SJSA1 (cell line): ENCODE measurements at regions not wholly inside any gene's neighbourhood (a gene's known extent, or its start where the extent isn't known, plus 50 kb on each side); places are given as distances from the start of the nearest gene placed in this dataset.

ENCODE experiments used
- DNase-seq, 2 experiments: peaks; one replicate each; pipeline ENCODE4 v3.0.0-alpha.2; 2015 to 2020; ENCODE audit warnings: low spot score in 2 of 2, low read depth in 1 of 2
- H3K27ac ChIP-seq: fragments of 250-450 bp; sonication (Bioruptor Pico); 2 replicates; pipeline ENCODE4 v1.5.1; 2020; ENCODE audit warnings: mild to moderate bottlenecking, moderate library complexity
- H3K27me3 ChIP-seq: fragments of 250-450 bp; sonication (Bioruptor Pico); replicated peaks from 2 replicates; pipeline ENCODE4 v1.5.1; 2020; ENCODE audit warnings: mild to moderate bottlenecking, moderate library complexity
- H3K36me3 ChIP-seq: fragments of 250-450 bp; sonication (Bioruptor Pico); 2 replicates; pipeline ENCODE4 v1.5.1; 2020; ENCODE audit warnings: mild to moderate bottlenecking
- H3K4me1 ChIP-seq: fragments of 250-450 bp; sonication (Bioruptor Pico); replicated peaks from 2 replicates; pipeline ENCODE4 v1.6.1; 2021; ENCODE audit warnings: mild to moderate bottlenecking
- H3K4me3 ChIP-seq: fragments of 250-450 bp; sonication (Bioruptor Pico); 2 replicates; pipeline ENCODE4 v1.5.1; 2020; ENCODE audit warnings: mild to moderate bottlenecking
- H3K9me3 ChIP-seq: fragments of 250-450 bp; sonication (Bioruptor Pico); replicated peaks from 2 replicates; pipeline ENCODE4 v1.5.1; 2020; ENCODE audit warnings: mild to moderate bottlenecking

GRCh38 chr5:132130918-132131715 lies 57.5 kb downstream of the CSF2 start:
- no peak for DNase-seq
- Histone ChIP-seq H3K9me3 (peaks cover 4% of the 10 kb centered on the region; the same call in 1 of the 2 replicates), H3K27ac (no peak overlapping the region), H3K4me3 (no peak overlapping the region), H3K27me3 (0 out of 2 replicates have a peak, but pooled peaks cover 3% of the 10 kb centered on the region), H3K4me1 (no peaks in the 10 kb centered on the region), H3K36me3 (no peaks in the 10 kb centered on the region)

GRCh38 chr5:132132138-132132537 lies 58.5 kb downstream of the CSF2 start:
- no peaks in the 10 kb centered on the region for H3K36me3 ChIP-seq
- H3K27me3 ChIP-seq = 0 out of 2 replicates have a peak, but pooled peaks cover 3% of the 10 kb centered on the region
- H3K4me3 ChIP-seq = no peak overlapping the region
- H3K4me1 ChIP-seq = no peaks in the 10 kb centered on the region
- peaks cover 4% of the 10 kb centered on the region; the same call in 1 of the 2 replicates for H3K9me3 ChIP-seq
- DNase-seq = no peak
- H3K27ac ChIP-seq = no peak overlapping the region

- H3K4me1 ChIP-seq = no peaks in the 10 kb centered on the region
- H3K9me3 ChIP-seq = peaks cover 4% of the 10 kb centered on the region; the same call in 1 of the 2 replicates
- 0 out of 2 replicates have a peak, but pooled peaks cover 3% of the 10 kb centered on the region for H3K27me3 ChIP-seq
- no peak overlapping the region for H3K4me3 ChIP-seq
- H3K36me3 ChIP-seq = no peaks in the 10 kb centered on the region
- H3K27ac ChIP-seq = no peak overlapping the region
- peak in 1 of 2 experiments; percentile 28 for DNase-seq
Measured at GRCh38 chr5:132134384-132134783, 60.8 kb downstream of the CSF2 start.

GRCh38 chr5:132136906-132137305 lies 63.3 kb downstream of the CSF2 start:
- no peak for DNase-seq
- no peak overlapping the region for H3K27ac ChIP-seq
- 0 out of 2 replicates have a peak, but pooled peaks cover 3% of the 10 kb centered on the region for H3K27me3 ChIP-seq
- no peaks in the 10 kb centered on the region for H3K36me3 ChIP-seq
- H3K4me1 ChIP-seq = no peaks in the 10 kb centered on the region
- H3K9me3 ChIP-seq = no peaks in the 10 kb centered on the region
- no peak overlapping the region for H3K4me3 ChIP-seq

- Histone ChIP-seq H3K36me3 (no peaks in the 10 kb centered on the region), H3K4me3 (no peak overlapping the region), H3K9me3 (no peaks in the 10 kb centered on the region), H3K4me1 (no peaks in the 10 kb centered on the region), H3K27me3 (0 out of 2 replicates have a peak, but pooled peaks cover 3% of the 10 kb centered on the region), H3K27ac (no peak overlapping the region)
- DNase-seq = no peak
Measured at GRCh38 chr5:132138260-132138659, 64.7 kb downstream of the CSF2 start.
